SU-DHL-6 (cell line): ENCODE measurements at regions not wholly inside any gene's neighbourhood (a gene's known extent, or its start where the extent isn't known, plus 50 kb on each side); places are given as distances from the start of the nearest gene placed in this dataset.

Experiments used
- H2AFZ ChIP-seq: fragments of 200-600 bp; sonication (generic); 2 replicates; pipeline ENCODE4 v1.6.1; 2014; ENCODE audit warnings: low read depth, mild to moderate bottlenecking, moderate library complexity, mixed read lengths, antibody characterized with exemption, low read length; ENCODE audit not compliant: severe bottlenecking
- H3F3A ChIP-seq: fragments of 200-600 bp; shearing (Covaris generic); 2 replicates; pipeline ENCODE4 v1.6.0; 2016; ENCODE audit warnings: antibody characterized with exemption, mild to moderate bottlenecking; ENCODE audit not compliant: insufficient read depth
- H3K27ac ChIP-seq: fragments of 200-600 bp; sonication (generic); 2 replicates; pipeline ENCODE4 v1.5.1; 2016; ENCODE audit warnings: low read depth, mild to moderate bottlenecking, low read length, moderate library complexity, mixed read lengths
- H3K27me3 ChIP-seq: fragments of 200-600 bp; sonication (generic), shearing (Covaris generic); 2 replicates; pipeline ENCODE4 v1.6.0; 2014; ENCODE audit warnings: mild to moderate bottlenecking, low read length
- H3K36me3 ChIP-seq: fragments of 200-600 bp; sonication (generic); 2 replicates; pipeline ENCODE4 v1.6.1; 2014; ENCODE audit warnings: mild to moderate bottlenecking, low read length, mixed read lengths
- H3K4me2 ChIP-seq: fragments of 300-600, 200-600 bp; shearing (Covaris generic), sonication (generic); 2 replicates; pipeline ENCODE4 v1.6.0; 2014; ENCODE audit warnings: low read length, low read depth, mild to moderate bottlenecking; ENCODE audit not compliant: poor library complexity, severe bottlenecking
- H3K4me3 ChIP-seq: fragments of 200-600 bp; sonication (generic); 2 replicates; pipeline ENCODE4 v1.5.1; 2014; ENCODE audit warnings: antibody characterized with exemption, low read length, mild to moderate bottlenecking, mixed read lengths; ENCODE audit not compliant: insufficient read depth, poor library complexity, severe bottlenecking
- H3K79me2 ChIP-seq: fragments of 200-600 bp; sonication (generic); 2 replicates; pipeline ENCODE4 v1.6.1; 2014; ENCODE audit warnings: mild to moderate bottlenecking, low read length, moderate library complexity; ENCODE audit not compliant: insufficient read depth
- H3K9ac ChIP-seq: fragments of 200-600 bp; sonication (generic); 2 replicates; pipeline ENCODE4 v1.7.0; 2014; ENCODE audit warnings: mild to moderate bottlenecking, low read length
- H3K9me2 ChIP-seq: fragments of 200-600 bp; sonication (generic); replicated peaks from 2 replicates; pipeline ENCODE4 v1.6.1; 2014; ENCODE audit warnings: low read length; ENCODE audit not compliant: insufficient read depth
- H3K9me3 ChIP-seq: fragments of 200-600 bp; sonication (generic); 2 replicates; pipeline ENCODE4 v1.6.1; 2014; ENCODE audit warnings: low read length, mixed read lengths; ENCODE audit not compliant: insufficient read depth
- H4K20me1 ChIP-seq: fragments of 200-600 bp; sonication (generic); 2 replicates; pipeline ENCODE4 v1.6.1; 2014; ENCODE audit warnings: low read depth, mild to moderate bottlenecking, antibody characterized with exemption, low read length, moderate library complexity, mixed read lengths
- CTCF ChIP-seq: fragments of 200-600 bp; sonication (generic); IDR thresholded peaks from one replicate; pipeline ENCODE4 v1.5.1; 2017; ENCODE audit warnings: antibody characterized with exemption, mild to moderate bottlenecking, low read length, moderate library complexity; ENCODE audit not compliant: insufficient read depth, poor library complexity, severe bottlenecking
- EZH2phosphoT487 ChIP-seq: fragments of 200-600 bp; sonication (generic), shearing (Covaris generic); conservative IDR thresholded peaks from 2 replicates; pipeline ENCODE4 v1.6.1; 2018; ENCODE audit warnings: mild to moderate bottlenecking, antibody characterized with exemption, low read length, moderate library complexity, mixed read lengths

DNA sequence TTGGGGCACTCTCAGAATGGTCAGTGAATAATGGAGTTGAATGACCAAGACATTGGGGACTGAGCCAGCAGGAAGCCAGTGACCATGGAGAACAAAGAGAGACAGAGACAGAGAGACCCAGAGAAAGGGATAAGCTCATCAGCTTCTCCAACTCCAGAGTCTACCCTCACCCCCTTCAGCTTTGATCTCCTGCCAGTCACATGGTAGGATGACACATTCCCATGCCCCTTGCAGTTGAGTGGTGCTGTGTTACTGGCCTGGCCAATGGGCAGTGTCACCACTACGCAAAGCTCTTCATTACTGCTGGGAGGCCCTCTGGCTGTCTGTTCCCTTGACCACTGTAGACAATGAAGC is 643.5 kb downstream of the AJAP1 start:
- no peak overlapping the region for H3K27ac ChIP-seq
- H3K9ac ChIP-seq: no peak overlapping the region
- no peak overlapping the region for H3K4me3 ChIP-seq
- no peaks in the 10 kb centered on the region for H3K36me3 ChIP-seq
- H2AFZ ChIP-seq: no peak overlapping the region
- H4K20me1 ChIP-seq: no peaks in the 10 kb centered on the region
- no peaks in the 10 kb centered on the region for H3K79me2 ChIP-seq
- no peaks in the 10 kb centered on the region for H3K27me3 ChIP-seq
- H3K4me2 ChIP-seq: no peak overlapping the region
- TF ChIP-seq EZH2phosphoT487 (no peak), CTCF (no peak)
- no peaks in the 10 kb centered on the region for H3K9me3 ChIP-seq
- no peaks in the 10 kb centered on the region for H3K9me2 ChIP-seq
- no peaks in the 10 kb centered on the region for H3F3A ChIP-seq

DNA sequence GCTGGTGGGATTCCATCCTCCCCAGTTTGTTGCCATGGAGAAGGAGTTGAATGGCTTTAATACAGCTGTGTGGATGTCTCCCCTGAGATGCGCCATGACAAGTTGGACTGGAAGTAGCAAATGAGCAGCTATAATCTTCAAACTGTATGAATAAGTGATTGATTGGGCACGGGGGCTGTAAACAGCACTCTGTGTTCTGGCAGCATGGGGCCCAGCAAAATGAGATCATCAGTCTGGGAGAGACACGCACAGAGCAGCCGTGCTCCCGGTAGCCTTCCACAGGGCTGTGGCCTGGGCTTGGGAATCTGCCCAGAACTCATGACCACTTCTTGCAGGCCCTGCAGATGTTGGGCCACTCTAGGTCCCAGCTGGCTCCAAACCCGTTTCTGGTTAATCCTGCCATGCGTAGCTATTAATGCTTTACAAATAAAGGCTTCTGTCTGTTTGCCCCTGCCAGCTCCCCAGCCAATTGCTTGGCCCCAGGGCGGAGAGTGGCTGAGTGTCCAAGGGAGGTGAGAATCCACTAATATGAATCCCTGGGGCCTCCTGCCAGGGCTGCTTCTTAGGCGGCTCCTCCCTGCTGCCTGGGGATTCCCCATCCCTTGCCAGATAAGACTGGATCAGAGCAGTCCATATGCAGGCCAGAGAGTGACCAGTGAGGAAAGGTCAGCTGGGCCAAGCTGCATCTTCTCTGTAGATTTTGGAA is 642.9 kb downstream of the AJAP1 start:
- Histone ChIP-seq H3F3A (no peaks in the 10 kb centered on the region), H3K79me2 (no peaks in the 10 kb centered on the region), H3K4me2 (no peak overlapping the region), H3K9me2 (no peaks in the 10 kb centered on the region), H3K9ac (no peak overlapping the region), H2AFZ (no peak overlapping the region), H3K4me3 (no peak overlapping the region), H3K27me3 (no peaks in the 10 kb centered on the region), H3K27ac (no peak overlapping the region), H4K20me1 (no peaks in the 10 kb centered on the region), H3K9me3 (no peaks in the 10 kb centered on the region), H3K36me3 (no peaks in the 10 kb centered on the region)
- no peak for TF ChIP-seq CTCF
- TF ChIP-seq EZH2phosphoT487: no peak

DNA sequence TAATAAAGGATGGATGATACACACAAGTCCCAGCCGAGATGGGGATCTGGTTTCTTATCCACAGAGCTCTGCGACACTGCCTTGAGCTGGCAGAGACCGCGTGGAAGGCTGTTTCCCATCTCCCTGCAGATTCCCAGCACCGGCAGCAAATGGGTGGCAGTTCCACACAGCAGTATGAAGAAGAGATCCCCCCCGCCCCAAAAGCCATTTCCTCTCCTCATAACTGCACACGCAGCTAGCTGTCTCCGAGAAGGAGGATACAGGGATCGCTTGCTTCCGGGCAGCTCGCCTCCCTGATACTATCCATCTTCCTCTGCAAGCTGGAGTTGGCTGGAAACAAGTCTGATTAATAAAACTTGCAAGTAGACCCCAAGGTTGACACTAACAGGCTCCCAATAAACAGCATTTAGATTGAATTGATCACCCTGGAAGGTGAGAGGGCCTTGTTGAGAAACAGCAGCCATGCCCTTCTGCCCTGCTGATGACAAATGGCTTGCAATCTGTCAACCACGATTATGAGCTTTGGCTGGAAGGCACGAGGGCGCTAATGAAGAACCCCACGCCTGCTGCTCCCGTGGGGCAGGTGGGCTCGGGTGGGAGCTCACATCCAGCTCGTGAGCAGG is 642.3 kb downstream of the AJAP1 start:
- H3K9me2 ChIP-seq: no peaks in the 10 kb centered on the region
- no peaks in the 10 kb centered on the region for H4K20me1 ChIP-seq
- H3K9ac ChIP-seq: no peak overlapping the region
- no peaks in the 10 kb centered on the region for H3F3A ChIP-seq
- H3K36me3 ChIP-seq: no peaks in the 10 kb centered on the region
- no peak overlapping the region for H3K4me2 ChIP-seq
- no peak overlapping the region for H2AFZ ChIP-seq
- H3K79me2 ChIP-seq: no peaks in the 10 kb centered on the region
- H3K4me3 ChIP-seq: no peak overlapping the region
- H3K27me3 ChIP-seq: no peaks in the 10 kb centered on the region
- H3K27ac ChIP-seq: no peak overlapping the region
- no peaks in the 10 kb centered on the region for H3K9me3 ChIP-seq
- TF ChIP-seq CTCF (no peak), EZH2phosphoT487 (no peak)
